H9 (cell line): ENCODE measurements at regions not wholly inside any gene's neighbourhood (a gene's known extent, or its start where the extent isn't known, plus 50 kb on each side); places are given as distances from the start of the nearest gene placed in this dataset.

Source experiments
- DNase-seq: peaks from one replicate; pipeline ENCODE4 v3.0.0-alpha.2; 2017
- H2AFZ ChIP-seq: one replicate; pipeline ENCODE4 v1.6.1; 2013; ENCODE audit warnings: mild to moderate bottlenecking, low read length, control low read depth, moderate library complexity
- H2AK5ac ChIP-seq: 2 replicates; pipeline ENCODE4 v1.6.1; 2013; ENCODE audit warnings: low read length, control low read depth, mixed read lengths; ENCODE audit not compliant: insufficient read length
- H2BK120ac ChIP-seq: one replicate; pipeline ENCODE4 v1.6.1; 2013; ENCODE audit warnings: low read depth, mild to moderate bottlenecking, low read length, control low read depth, inconsistent platforms; ENCODE audit not compliant: poor library complexity, severe bottlenecking
- H2BK12ac ChIP-seq: 2 replicates; pipeline ENCODE4 v1.6.1; 2013; ENCODE audit warnings: low read length, control low read depth, mixed read lengths, low read depth; ENCODE audit not compliant: insufficient read length
- H2BK15ac ChIP-seq: 2 replicates; pipeline ENCODE4 v1.6.1; 2013; ENCODE audit warnings: low read depth, low read length, control low read depth
- H2BK20ac ChIP-seq: one replicate; pipeline ENCODE4 v1.6.1; 2013; ENCODE audit warnings: low read depth, mild to moderate bottlenecking, low read length, control low read depth, inconsistent platforms; ENCODE audit not compliant: poor library complexity, severe bottlenecking
- H2BK5ac ChIP-seq: 2 replicates; pipeline ENCODE4 v1.6.1; 2013; ENCODE audit warnings: low read length, control low read depth, mixed read lengths; ENCODE audit not compliant: insufficient read length
- H3K14ac ChIP-seq: 2 replicates; pipeline ENCODE4 v1.6.1; 2013; ENCODE audit warnings: low read length, control low read depth; ENCODE audit not compliant: insufficient read depth
- H3K18ac ChIP-seq: 2 replicates; pipeline ENCODE4 v1.6.1; 2013; ENCODE audit warnings: low read depth, mild to moderate bottlenecking, mixed read lengths, low read length, control low read depth; ENCODE audit not compliant: insufficient read length
- H3K23ac ChIP-seq: 2 replicates; pipeline ENCODE4 v1.6.1; 2013; ENCODE audit warnings: low read length, control low read depth, mixed read lengths, low read depth; ENCODE audit not compliant: insufficient read length
- H3K23me2 ChIP-seq: 2 replicates; pipeline ENCODE4 v1.6.1; 2013; ENCODE audit warnings: low read depth, mild to moderate bottlenecking, mixed read lengths, low read length, control low read depth; ENCODE audit not compliant: insufficient read length, poor library complexity, severe bottlenecking
- H3K27ac ChIP-seq: 2 replicates; pipeline ENCODE4 v1.5.1; 2013; ENCODE audit warnings: low read length, control low read depth, mixed read lengths, low read depth; ENCODE audit not compliant: insufficient read length
- H3K27me3 ChIP-seq: 2 replicates; pipeline ENCODE4 v1.6.1; 2013; ENCODE audit warnings: low read length, control low read depth, inconsistent platforms; ENCODE audit not compliant: insufficient read depth
- H3K4ac ChIP-seq: 2 replicates; pipeline ENCODE4 v1.6.1; 2013; ENCODE audit warnings: low read depth, mild to moderate bottlenecking, control low read depth, inconsistent platforms, low read length, moderate library complexity
- H3K4me1 ChIP-seq: 2 replicates; pipeline ENCODE4 v1.6.1; 2013; ENCODE audit warnings: low read length, control low read depth, inconsistent platforms; ENCODE audit not compliant: insufficient read depth
- H3K4me2 ChIP-seq: 2 replicates; pipeline ENCODE4 v1.6.1; 2013; ENCODE audit warnings: low read length, control low read depth, mixed read lengths; ENCODE audit not compliant: insufficient read length, insufficient read depth
- H3K56ac ChIP-seq: 2 replicates; pipeline ENCODE4 v1.6.1; 2013; ENCODE audit warnings: low read depth, mild to moderate bottlenecking, mixed read lengths, low read length, control low read depth; ENCODE audit not compliant: insufficient read length
- H3K79me1 ChIP-seq: 2 replicates; pipeline ENCODE4 v1.6.1; 2013; ENCODE audit warnings: low read depth, mild to moderate bottlenecking, moderate library complexity, low read length, control low read depth, inconsistent platforms; ENCODE audit not compliant: insufficient read depth, poor library complexity, severe bottlenecking
- H3K79me2 ChIP-seq: 2 replicates; pipeline ENCODE4 v1.6.1; 2013; ENCODE audit warnings: low read length, control low read depth, inconsistent platforms; ENCODE audit not compliant: insufficient read depth
- H3K9ac ChIP-seq: 2 replicates; pipeline ENCODE4 v1.6.1; 2013; ENCODE audit warnings: low read length, control low read depth, mixed read lengths; ENCODE audit not compliant: insufficient read length; ENCODE audit errors: extremely low read depth
- H3K9me3 ChIP-seq: one replicate; pipeline ENCODE4 v1.6.1; 2013; ENCODE audit warnings: low read depth, low read length, inconsistent platforms; ENCODE audit not compliant: control insufficient read depth
- H3T11ph ChIP-seq: one replicate; pipeline ENCODE4 v1.6.1; 2013; ENCODE audit warnings: mild to moderate bottlenecking, low read length, control low read depth, inconsistent platforms
- H4K20me1 ChIP-seq: one replicate; pipeline ENCODE4 v1.6.1; 2013; ENCODE audit not compliant: control insufficient read depth, insufficient read length, insufficient read depth
- H4K5ac ChIP-seq: 2 replicates; pipeline ENCODE4 v1.6.1; 2013; ENCODE audit warnings: low read depth, mild to moderate bottlenecking, mixed read lengths, low read length, control low read depth; ENCODE audit not compliant: insufficient read length
- H4K8ac ChIP-seq: replicated peaks from 2 replicates; pipeline ENCODE4 v1.6.1; 2013; ENCODE audit warnings: low read length, control low read depth, mixed read lengths, low read depth; ENCODE audit not compliant: insufficient read length
- H4K91ac ChIP-seq: 2 replicates; pipeline ENCODE4 v1.6.1; 2013; ENCODE audit warnings: low read depth, mild to moderate bottlenecking, moderate library complexity, mixed read lengths, low read length, control low read depth; ENCODE audit not compliant: insufficient read length
- H3K27ac Mint-ChIP-seq, 3 experiments: 2 replicates in 2 of 3; 3 replicates in 1 of 3; pipeline ENCODE4 v1.8.0; 2020 to 2021; ENCODE audit warnings: mixed read lengths in 3 of 3, mild to moderate bottlenecking in 1 of 3, moderate library complexity in 1 of 3
- H3K27me3 Mint-ChIP-seq: 2 replicates; pipeline ENCODE4 v1.8.0; 2021; ENCODE audit warnings: low read depth, mild to moderate bottlenecking, moderate library complexity, mixed read lengths
- H3K36me3 Mint-ChIP-seq, 3 experiments: 2 replicates in 2 of 3; 3 replicates in 1 of 3; pipeline ENCODE4 v1.8.0; 2020 to 2021; ENCODE audit warnings: low read depth in 3 of 3, mixed read lengths in 3 of 3; ENCODE audit not compliant: insufficient read depth in 1 of 3
- H3K4me1 Mint-ChIP-seq, 2 experiments: 2 replicates each; pipeline ENCODE4 v1.8.0; 2020; ENCODE audit warnings: mixed read lengths in 2 of 2
- H3K4me3 Mint-ChIP-seq, 2 experiments: 2 replicates in 1 of 2; 3 replicates in 1 of 2; pipeline ENCODE4 v1.8.0; 2020 to 2021; ENCODE audit warnings: mild to moderate bottlenecking in 2 of 2, mixed read lengths in 2 of 2, moderate library complexity in 1 of 2
- H3K9me3 Mint-ChIP-seq, 2 experiments: 2 replicates in 1 of 2; 3 replicates in 1 of 2; pipeline ENCODE4 v1.8.0; 2020; ENCODE audit warnings: mild to moderate bottlenecking in 2 of 2, mixed read lengths in 2 of 2, moderate library complexity in 1 of 2
- CTCF ChIP-seq: fragments of 200-600 bp; sonication (generic); conservative IDR thresholded peaks from 3 replicates; pipeline ENCODE4 v1.8.0; 2021; ENCODE audit warnings: antibody characterized with exemption, mild to moderate bottlenecking
- WGBS: extraction: QIAGEN DNeasy Blood & Tissue Kit; methylation state at CpG from one replicate; pipeline ENCODE4 v1.1.7; 2013; ENCODE audit warnings: missing lambda C conversion rate, low lambda C conversion rate, mixed read lengths; ENCODE audit not compliant: insufficient read length; ENCODE audit errors: extremely low coverage; 5-methylcytosine and 5-hydroxymethylcytosine counted together

DNA sequence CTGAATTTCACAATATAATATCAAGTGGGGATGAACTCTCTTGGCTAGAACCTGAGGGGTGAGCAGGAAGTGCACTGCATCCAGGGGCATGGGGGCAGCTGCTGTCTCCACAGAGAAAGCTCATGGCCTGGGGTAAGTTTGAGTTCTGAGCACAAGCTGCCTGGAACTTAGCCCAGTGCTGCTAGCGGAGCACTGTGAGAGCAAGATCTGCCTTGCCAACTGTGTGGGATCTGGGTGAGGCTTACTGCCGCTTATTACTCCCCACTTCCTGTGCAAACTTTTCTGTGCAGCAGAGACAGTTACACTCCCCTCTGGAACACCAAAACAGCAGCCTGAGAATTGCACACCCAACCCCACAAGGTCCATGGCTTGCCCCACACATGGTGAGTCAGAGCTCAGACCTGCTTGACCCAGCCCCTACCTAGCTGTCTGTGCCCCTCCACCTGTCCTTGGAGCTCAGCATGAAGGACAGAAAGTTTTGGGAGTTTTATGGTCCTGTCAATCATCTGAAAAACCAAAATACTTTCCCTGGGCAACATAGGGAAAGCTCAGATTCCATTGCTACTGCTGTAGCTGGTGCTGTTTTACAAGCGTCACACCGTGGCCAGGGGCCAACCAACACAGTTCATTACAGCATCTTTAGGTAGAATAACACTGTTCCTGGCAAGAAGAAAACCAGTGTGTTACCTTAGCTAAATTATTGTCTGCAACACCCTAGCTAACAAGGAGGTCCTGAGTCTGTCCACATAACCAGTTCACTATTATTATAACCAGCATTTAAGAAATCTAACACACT is 762.1 kb upstream of the NEGR1 start:
- no peaks in the 10 kb centered on the region for H3K79me2 ChIP-seq

More for the DNA sequence above, 762.1 kb upstream of the NEGR1 start:
- Histone ChIP-seq H4K5ac (no peak overlapping the region), H2BK120ac (no peak overlapping the region), H3K18ac (no peak overlapping the region), H3K9me3 (no peaks in the 10 kb centered on the region), H3K4me2 (no peak overlapping the region), H2BK15ac (no peak overlapping the region), H3K56ac (no peak overlapping the region), H4K91ac (no peak overlapping the region), H3K27me3 (no peaks in the 10 kb centered on the region), H2BK5ac (no peak overlapping the region), H4K20me1 (no peaks in the 10 kb centered on the region), H3K4ac (no peak overlapping the region), H2AK5ac (no peak overlapping the region), H3K79me1 (no peaks in the 10 kb centered on the region), H2BK12ac (no peak overlapping the region), H3K4me1 (no peaks in the 10 kb centered on the region; the same call in 1 of the 2 replicates), H3K14ac (no peak overlapping the region), H3K27ac (no peak overlapping the region), H3K23ac (no peak overlapping the region), H3T11ph (no peak overlapping the region), H4K8ac (no peak overlapping the region), H3K23me2 (no peaks in the 10 kb centered on the region), H2BK20ac (no peak overlapping the region), H3K9ac (no peak overlapping the region), H2AFZ (no peak overlapping the region)
- WGBS, result no CpG with 5 or more reads among the region's 4 CpGs
- no peak for DNase-seq
- no peaks in the 10 kb centered on the region for H3K9me3 Mint-ChIP-seq
- H3K36me3 Mint-ChIP-seq, result no peaks in the 10 kb centered on the region; a peak in 1 of 7 replicates
- no peak overlapping the region for H3K27ac Mint-ChIP-seq
- no peak for TF ChIP-seq CTCF
- H3K4me1 Mint-ChIP-seq, result peaks cover 13 to 22% of the 10 kb centered on the region in 2 experiments; a peak in 3 of 4 replicates
- H3K4me3 Mint-ChIP-seq, result no peak overlapping the region; a peak in 1 of 5 replicates
- no peaks in the 10 kb centered on the region; the same call in 1 of the 2 replicates for H3K27me3 Mint-ChIP-seq
